Suprapubic skin (tissue), 4 donors: ENCODE measurements at regions not wholly inside any gene's neighbourhood (a gene's known extent, or its start where the extent isn't known, plus 50 kb on each side); places are given as distances from the start of the nearest gene placed in this dataset.
"Not testable (repeated sequence)": the region's sequence is repeated elsewhere in the genome, so short reads cannot be mapped to it uniquely, and the experiment has no call there.

Experiments used
- DNase-seq, 2 donors: peaks; one replicate each; pipeline ENCODE4 v3.0.0-alpha.2; 2019; ENCODE audit warnings: low spot score in 2 of 2
- H3K27ac ChIP-seq: fragments of 200-600 bp; sonication (generic); one replicate; pipeline ENCODE4 v1.5.1; 2019
- H3K27me3 ChIP-seq: fragments of 200-600 bp; sonication (generic); one replicate; pipeline ENCODE4 v1.5.1; 2019
- H3K36me3 ChIP-seq: fragments of 200-600 bp; sonication (generic); one replicate; pipeline ENCODE4 v1.5.1; 2019
- H3K4me1 ChIP-seq: fragments of 200-600 bp; sonication (generic); one replicate; pipeline ENCODE4 v1.5.1; 2019
- H3K4me3 ChIP-seq: fragments of 200-600 bp; sonication (generic); one replicate; pipeline ENCODE4 v1.5.1; 2019; ENCODE audit warnings: mild to moderate bottlenecking
- H3K9me3 ChIP-seq: fragments of 200-600 bp; sonication (generic); one replicate; pipeline ENCODE4 v1.5.1; 2019
- EP300 ChIP-seq: sonication (generic); formaldehyde crosslinking; IDR thresholded peaks from one replicate; pipeline ENCODE4 v1.6.1; 2017; ENCODE audit warnings: antibody characterized with exemption
- POLR2A ChIP-seq, 2 donors: fragments of 450-650 bp; IDR thresholded peaks; one replicate each; pipeline ENCODE4 v1.6.1; 2017; ENCODE audit warnings: antibody characterized with exemption in 2 of 2, mild to moderate bottlenecking in 2 of 2, moderate library complexity in 2 of 2
- POLR2AphosphoS5 ChIP-seq, 3 donors: sonication (generic); formaldehyde crosslinking; IDR thresholded peaks; one replicate each; pipeline ENCODE4 v1.6.1; 2017; ENCODE audit warnings: antibody characterized with exemption in 3 of 3
- WGBS: methylation state at CpG from one replicate; pipeline ENCODE4 v1.1.5; 2018; 5-methylcytosine and 5-hydroxymethylcytosine counted together
- TF ChIP-seq, protein P1 (sequence below), 2 donors: fragments of 200-600 bp in 1 of 2; fragments of 450-650 bp in 1 of 2; sonication (generic) in 1 of 2; IDR thresholded peaks; one replicate each; pipeline ENCODE4 v1.5.1; 2016 to 2019; ENCODE audit warnings: antibody characterized with exemption in 2 of 2, mild to moderate bottlenecking in 1 of 2, moderate library complexity in 1 of 2

DNA sequence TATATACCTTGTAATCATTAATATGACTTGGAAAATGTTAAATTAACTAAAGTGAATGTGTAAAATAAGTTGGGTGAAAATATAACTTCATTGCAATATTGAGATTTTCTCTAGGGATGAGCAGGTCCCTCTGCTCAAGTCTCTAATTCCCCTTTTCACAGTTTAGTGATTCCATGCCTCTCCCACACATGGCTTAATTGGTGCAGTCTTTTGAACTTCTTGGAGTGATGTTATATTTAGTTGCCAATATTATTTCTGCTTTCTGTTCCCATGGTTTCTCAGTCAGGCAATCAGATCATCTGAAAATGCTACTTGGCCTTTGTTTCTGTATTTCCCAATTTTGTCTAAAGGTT, 233.7 kb upstream of the SPOPL start:
- DNase-seq, result no peak
- Histone ChIP-seq H3K4me1 (no peaks in the 10 kb centered on the region), H3K4me3 (no peak overlapping the region), H3K27ac (no peak overlapping the region), H3K27me3 (no peaks in the 10 kb centered on the region), H3K9me3 (no peaks in the 10 kb centered on the region), H3K36me3 (no peaks in the 10 kb centered on the region)
- TF ChIP-seq POLR2A (IDR thresholded peaks at IDR 0.05) (no peak), POLR2AphosphoS5 (IDR thresholded peaks at IDR 0.05) (no peak), EP300 (no peak)
- TF ChIP-seq, protein P1, sequence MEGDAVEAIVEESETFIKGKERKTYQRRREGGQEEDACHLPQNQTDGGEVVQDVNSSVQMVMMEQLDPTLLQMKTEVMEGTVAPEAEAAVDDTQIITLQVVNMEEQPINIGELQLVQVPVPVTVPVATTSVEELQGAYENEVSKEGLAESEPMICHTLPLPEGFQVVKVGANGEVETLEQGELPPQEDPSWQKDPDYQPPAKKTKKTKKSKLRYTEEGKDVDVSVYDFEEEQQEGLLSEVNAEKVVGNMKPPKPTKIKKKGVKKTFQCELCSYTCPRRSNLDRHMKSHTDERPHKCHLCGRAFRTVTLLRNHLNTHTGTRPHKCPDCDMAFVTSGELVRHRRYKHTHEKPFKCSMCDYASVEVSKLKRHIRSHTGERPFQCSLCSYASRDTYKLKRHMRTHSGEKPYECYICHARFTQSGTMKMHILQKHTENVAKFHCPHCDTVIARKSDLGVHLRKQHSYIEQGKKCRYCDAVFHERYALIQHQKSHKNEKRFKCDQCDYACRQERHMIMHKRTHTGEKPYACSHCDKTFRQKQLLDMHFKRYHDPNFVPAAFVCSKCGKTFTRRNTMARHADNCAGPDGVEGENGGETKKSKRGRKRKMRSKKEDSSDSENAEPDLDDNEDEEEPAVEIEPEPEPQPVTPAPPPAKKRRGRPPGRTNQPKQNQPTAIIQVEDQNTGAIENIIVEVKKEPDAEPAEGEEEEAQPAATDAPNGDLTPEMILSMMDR (IDR thresholded peaks at IDR 0.05), result no peak

DNA sequence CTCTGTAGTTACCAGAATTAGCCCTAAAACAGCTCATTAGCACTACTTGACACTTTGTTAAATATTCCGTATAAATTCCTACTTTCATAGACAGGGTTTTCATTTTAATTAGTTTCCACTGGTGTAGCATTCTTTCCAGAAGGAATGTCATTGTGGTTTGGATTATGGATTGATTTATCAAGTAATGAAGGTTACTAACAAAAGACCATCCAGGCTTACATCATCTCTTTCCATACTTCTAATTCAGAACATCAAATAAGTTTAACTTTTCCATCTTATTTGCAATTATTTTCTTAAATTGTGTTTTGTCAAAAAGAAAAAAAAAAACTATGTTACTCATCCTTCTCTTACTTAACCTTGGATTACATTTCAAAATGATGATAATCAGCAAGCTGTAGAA, 231.8 kb upstream of the SPOPL start:
- no peaks in the 10 kb centered on the region for H3K36me3 ChIP-seq
- TF ChIP-seq POLR2AphosphoS5 (IDR thresholded peaks at IDR 0.05) (no peak), EP300 (no peak), POLR2A (IDR thresholded peaks at IDR 0.05) (no peak)
- TF ChIP-seq, protein P1 (IDR thresholded peaks at IDR 0.05), result no peak
- no peak for DNase-seq
- H3K4me1 ChIP-seq, result no peaks in the 10 kb centered on the region
- H3K27ac ChIP-seq, result no peak overlapping the region
- no peak overlapping the region for H3K4me3 ChIP-seq
- WGBS, result 64% methylated on average over 1 of the region's 1 CpG
- no peaks in the 10 kb centered on the region for H3K27me3 ChIP-seq
- H3K9me3 ChIP-seq, result no peaks in the 10 kb centered on the region

DNA sequence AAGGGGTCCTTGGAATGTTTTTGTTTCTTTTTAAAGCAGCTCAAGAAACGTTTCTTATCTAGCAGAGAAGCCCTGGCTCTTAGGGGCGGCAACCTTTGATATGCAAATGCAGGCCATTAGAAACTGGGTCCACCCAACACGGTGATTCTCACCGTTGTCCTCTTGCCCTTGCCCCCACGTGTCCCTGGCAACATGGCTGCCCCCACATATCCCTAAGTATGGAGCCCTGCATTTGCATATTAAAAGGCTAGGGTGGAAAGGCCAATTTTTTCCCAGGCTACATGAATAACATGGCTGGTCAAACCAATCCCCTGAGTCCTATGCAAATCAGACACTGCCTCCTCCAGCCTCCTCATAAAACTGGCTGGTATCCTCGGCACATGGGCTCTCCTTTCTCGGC, 230.1 kb upstream of the SPOPL start:
- H3K27ac ChIP-seq, result no peak overlapping the region
- no peaks in the 10 kb centered on the region for H3K9me3 ChIP-seq
- no peaks in the 10 kb centered on the region for H3K4me1 ChIP-seq
- H3K36me3 ChIP-seq, result no peaks in the 10 kb centered on the region
- TF ChIP-seq, protein P1 (IDR thresholded peaks at IDR 0.05), result no peak
- no peak for TF ChIP-seq POLR2A (IDR thresholded peaks at IDR 0.05)
- TF ChIP-seq POLR2AphosphoS5 (IDR thresholded peaks at IDR 0.05), result no peak
- no peak for TF ChIP-seq EP300
- no peaks in the 10 kb centered on the region for H3K27me3 ChIP-seq
- no peak overlapping the region for H3K4me3 ChIP-seq
- DNase-seq, result no peak
- WGBS, result 83% methylated on average over 7 of the region's 7 CpGs

DNA sequence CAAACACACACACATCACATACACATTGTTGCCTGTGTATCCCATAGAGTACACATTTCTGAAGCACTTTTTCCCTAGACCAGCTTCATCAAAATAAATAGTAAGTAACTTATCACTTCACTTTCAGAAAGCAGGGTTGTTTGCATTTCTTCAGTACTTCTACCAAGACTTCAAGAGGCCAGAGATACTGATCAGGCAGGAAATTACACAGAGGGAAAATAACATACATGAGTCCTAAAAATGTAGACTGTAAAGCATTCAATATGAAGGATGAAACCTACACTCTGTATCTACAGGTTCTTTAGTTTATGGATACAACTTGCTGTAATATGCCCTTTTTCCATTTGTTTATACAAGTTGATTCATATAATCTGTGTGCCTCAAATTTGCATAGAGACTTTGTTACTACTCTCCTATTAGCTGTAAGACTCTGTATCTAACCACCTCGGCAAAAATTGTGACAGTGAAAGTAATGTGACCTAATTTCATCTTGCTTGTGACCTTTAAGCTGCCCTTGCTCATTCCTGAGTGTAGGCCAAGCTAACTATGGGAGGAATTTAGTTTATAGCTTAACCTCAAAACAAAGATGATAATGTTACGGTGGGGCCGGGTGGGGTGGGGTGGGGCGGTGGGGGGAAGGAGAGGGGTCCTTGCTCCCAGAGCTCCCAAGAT, 228.9 kb upstream of the SPOPL start:
- 90% methylated on average over 4 of the region's 4 CpGs for WGBS

DNA sequence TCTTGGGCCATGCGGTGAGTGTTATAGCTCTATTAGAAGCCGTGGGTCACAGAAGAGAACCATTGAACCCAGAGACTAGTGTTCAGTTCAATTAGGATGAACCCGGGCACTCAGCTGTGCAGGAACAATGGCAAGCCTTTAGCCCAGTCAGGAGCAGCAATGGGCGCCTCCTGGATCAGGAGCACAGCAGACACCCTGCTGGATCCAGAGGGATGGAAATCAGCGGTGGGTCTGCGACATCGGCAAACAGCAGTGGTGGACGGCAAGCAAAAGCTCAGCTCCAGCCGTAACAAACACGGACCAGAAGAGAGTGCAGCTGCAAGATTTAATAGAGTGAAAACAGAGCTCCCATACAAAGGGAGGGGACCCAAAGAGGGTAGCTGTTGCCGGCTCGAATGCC, 228.3 kb upstream of the SPOPL start:
- not testable (repeated sequence) for DNase-seq, H3K36me3 ChIP-seq, H3K4me3 ChIP-seq, H3K27ac ChIP-seq, H3K27me3 ChIP-seq, H3K9me3 ChIP-seq, H3K4me1 ChIP-seq
- WGBS, result 95% methylated on average over 12 of the region's 12 CpGs

More for the DNA sequence above, 228.9 kb upstream of the SPOPL start:
- TF ChIP-seq EP300 (no peak), POLR2AphosphoS5 (IDR thresholded peaks at IDR 0.05) (no peak), POLR2A (IDR thresholded peaks at IDR 0.05) (no peak)
- TF ChIP-seq, protein P1 (IDR thresholded peaks at IDR 0.05), result no peak
- Histone ChIP-seq H3K4me1 (no peaks in the 10 kb centered on the region), H3K9me3 (no peaks in the 10 kb centered on the region), H3K36me3 (no peaks in the 10 kb centered on the region), H3K4me3 (no peak overlapping the region), H3K27me3 (no peaks in the 10 kb centered on the region), H3K27ac (no peak overlapping the region)
- no peak for DNase-seq
